PFSK-1 (cell line): ENCODE measurements at regions not wholly inside any gene's neighbourhood (a gene's known extent, or its start where the extent isn't known, plus 50 kb on each side); places are given as distances from the start of the nearest gene placed in this dataset.

ENCODE experiments used
- POLR2AphosphoS5 ChIP-seq: IDR thresholded peaks from 2 replicates; pipeline ENCODE4 v1.6.1; 2012; ENCODE audit warnings: low read depth, mild to moderate bottlenecking, control low read depth, low read length, moderate library complexity
- REST ChIP-seq, 2 experiments: IDR thresholded peaks; 2 replicates each; pipeline versions ENCODE4 v1.6.1 to v1.8.0; 2011 to 2012; ENCODE audit warnings: low read depth in 2 of 2, low read length in 2 of 2, control low read depth in 1 of 2, inconsistent platforms in 1 of 2, mild to moderate bottlenecking in 1 of 2, moderate library complexity in 1 of 2; ENCODE audit not compliant: insufficient read depth in 1 of 2
- SIN3A ChIP-seq: IDR thresholded peaks from 2 replicates; pipeline ENCODE4 v1.6.1; 2012; ENCODE audit warnings: mild to moderate bottlenecking, low read length, moderate library complexity, borderline replicate concordance; ENCODE audit not compliant: insufficient read depth
- TAF1 ChIP-seq: IDR thresholded peaks from 2 replicates; pipeline ENCODE4 v1.6.1; 2012; ENCODE audit warnings: low read length, control low read depth, borderline replicate concordance; ENCODE audit not compliant: insufficient read depth

GRCh38 chr2:67871686-67872412, 191.0 kb downstream of the C1D start:
- TF ChIP-seq POLR2AphosphoS5 (no peak), SIN3A (no peak), TAF1 (no peak), REST (IDR thresholded peaks at IDR 0.05; ENCODE audit: insufficient read depth in 1 of 2, low read depth in 2 of 2, low read length in 2 of 2) (no peak)
